Dedifferentiated amniotic fluid mesenchymal stem cell (primary cell): ENCODE measurements at regions not wholly inside any gene's neighbourhood (a gene's known extent, or its start where the extent isn't known, plus 50 kb on each side); places are given as distances from the start of the nearest gene placed in this dataset.
"Not testable (repeated sequence)": the region's sequence is repeated elsewhere in the genome, so short reads cannot be mapped to it uniquely, and the experiment has no call there.

Experiments used
- DNase-seq: peaks from one replicate; pipeline ENCODE4 v3.0.0-alpha.2; 2016; ENCODE audit errors: extremely low spot score

DNA sequence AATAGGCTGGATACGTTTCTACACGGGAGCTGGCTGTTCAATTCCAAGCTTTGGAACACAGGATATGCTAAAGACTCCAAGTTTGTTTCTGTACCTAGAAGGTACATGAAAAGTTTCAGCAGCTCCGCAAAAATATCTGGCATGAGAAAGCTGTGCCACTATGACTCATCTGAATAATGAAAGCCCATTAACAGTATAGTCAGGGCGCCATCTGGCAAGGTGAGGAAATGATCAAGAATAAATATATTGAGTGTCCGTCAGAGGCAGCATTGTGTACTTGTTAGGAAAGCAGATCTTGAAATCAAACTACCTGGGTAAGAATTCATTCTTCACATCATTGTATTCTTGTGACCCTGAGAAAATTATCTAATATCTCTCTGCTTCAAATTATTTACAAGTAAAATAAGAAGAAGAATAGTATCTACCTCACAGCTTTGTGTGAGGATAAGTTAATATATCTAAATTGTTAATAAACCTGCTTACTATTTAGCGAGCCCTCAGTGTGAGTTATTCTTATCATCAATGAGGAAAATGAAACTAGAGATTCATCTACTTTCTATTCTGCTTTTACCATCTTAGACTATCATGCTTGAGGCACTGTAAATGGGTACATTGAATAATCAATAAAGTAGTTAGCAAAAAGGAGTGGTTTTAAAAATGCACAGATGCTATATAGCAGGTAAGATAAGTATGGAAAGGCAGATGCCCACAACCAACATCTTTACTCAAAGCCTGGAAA, 53.5 kb downstream of the FSCB start:
- DNase-seq, result no peak

DNA sequence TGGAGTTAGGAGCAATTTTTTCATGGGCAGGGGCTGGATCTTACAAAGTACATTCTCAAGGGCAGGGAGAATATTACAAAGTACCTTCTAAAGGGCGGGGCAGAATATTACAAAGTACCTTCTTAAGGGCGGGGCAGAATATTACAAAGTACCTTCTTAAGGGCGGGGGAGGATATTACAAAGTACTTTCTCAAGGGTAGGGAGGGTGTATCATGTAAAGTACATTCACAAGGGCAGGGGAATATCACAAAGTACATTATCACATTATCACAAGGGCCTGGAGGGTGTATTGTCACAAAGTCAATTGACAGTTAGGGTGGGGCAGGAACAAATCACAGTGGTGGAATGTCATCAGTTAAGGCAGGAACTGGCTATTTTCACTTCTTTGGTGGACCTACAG, 56.9 kb downstream of the FSCB start:
- DNase-seq, result not testable (repeated sequence)

DNA sequence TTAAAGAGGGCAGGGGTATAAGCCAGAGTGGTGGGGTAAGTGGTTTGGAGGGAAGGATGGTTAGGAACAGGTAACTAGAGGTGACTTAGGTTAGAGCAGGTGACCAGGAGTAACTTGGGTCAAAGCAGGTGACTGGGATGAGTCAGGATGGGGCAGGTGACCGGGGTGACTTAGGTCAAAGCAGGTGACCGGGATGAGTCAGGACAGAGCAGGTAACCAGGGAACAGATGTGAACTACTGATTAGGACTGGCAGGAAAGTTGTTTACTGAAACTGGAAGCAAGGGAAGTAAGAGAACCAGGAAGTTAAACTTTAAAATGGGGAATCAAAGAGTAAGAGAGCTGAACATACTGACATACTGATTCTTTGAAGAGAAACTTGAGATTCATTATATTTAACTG, 57.4 kb downstream of the FSCB start:
- DNase-seq, result no peak

- no peak for DNase-seq
Measured at GRCh38 chr14:44448951-44449358, 58.1 kb downstream of the FSCB start.

GRCh38 chr14:44446965-44447364, 60.1 kb downstream of the FSCB start:
- no peak for DNase-seq

- no peak for DNase-seq
Measured at GRCh38 chr14:44444454-44444853, 62.6 kb downstream of the FSCB start.

DNA sequence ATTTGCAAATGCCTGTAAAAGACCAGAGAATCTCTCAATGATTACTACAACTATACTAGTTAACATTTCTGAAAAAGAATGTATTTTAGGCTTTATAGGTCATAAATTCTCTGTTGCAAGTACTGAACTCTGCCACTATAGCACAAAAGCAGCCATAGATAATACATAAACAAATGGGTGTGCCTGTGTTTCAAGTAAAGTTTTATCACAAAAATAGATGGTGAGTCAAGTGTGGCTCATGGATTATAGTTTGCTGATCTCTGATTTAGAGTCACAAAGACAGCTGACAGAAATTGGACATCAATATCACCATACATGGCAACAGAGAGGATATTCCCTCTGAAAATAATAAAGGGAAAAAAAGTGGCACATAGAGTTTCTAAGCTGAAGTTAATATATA, 68.1 kb downstream of the FSCB start:
- DNase-seq, result no peak

- no peak for DNase-seq
Measured at GRCh38 chr14:44438221-44438620, 68.9 kb downstream of the FSCB start.

DNA sequence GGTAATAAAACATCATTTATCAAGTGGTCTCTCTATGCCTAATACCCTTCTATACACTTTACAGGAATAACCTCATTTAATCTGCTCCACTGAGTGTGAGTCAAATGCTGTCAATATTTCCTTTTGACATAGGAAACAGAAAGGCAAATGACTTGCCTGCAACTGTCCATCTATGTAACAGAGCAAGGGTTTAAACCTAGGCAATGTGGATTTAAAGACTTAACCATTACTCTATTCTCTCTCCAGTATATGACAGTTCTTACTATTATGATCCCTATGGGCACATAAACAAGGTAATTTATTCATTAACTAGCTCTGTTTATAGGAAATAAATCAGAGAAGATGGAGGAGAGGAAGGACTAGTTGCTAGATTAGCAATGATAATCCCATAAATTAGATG, 70.6 kb downstream of the FSCB start:
- DNase-seq, result no peak

DNA sequence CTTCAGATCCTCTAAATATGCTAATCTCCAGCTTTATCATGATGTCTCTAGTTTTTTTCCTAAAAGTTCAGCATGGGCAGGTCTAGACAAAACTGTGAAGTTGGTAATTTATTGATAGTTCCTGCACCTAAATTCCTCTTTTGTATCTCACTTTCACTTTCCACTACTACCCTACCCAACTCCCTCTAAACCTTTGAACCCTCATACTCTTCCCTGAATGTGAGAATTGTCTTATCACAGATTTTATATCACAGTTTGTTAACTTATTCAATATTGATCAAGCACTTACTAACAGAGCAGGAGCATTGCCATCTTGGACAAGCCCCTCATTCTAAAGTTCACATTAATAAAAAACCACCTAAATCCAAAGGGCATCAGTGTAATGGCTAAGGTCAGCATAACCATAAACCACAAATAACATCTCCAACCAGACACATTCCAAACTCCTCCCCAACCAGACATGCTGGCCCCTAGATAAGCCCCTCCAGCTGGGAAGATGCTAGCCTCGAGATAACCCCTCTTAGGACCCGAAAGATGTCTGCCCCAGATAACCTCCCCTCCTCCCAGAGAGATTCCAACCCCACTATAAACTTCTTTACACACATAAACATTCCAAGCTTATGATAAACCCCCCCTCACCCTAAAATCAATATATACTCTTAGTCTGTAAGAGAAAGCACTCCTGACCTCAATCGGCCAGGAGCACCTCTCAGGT, 78.7 kb downstream of the FSCB start:
- DNase-seq, result no peak

DNA sequence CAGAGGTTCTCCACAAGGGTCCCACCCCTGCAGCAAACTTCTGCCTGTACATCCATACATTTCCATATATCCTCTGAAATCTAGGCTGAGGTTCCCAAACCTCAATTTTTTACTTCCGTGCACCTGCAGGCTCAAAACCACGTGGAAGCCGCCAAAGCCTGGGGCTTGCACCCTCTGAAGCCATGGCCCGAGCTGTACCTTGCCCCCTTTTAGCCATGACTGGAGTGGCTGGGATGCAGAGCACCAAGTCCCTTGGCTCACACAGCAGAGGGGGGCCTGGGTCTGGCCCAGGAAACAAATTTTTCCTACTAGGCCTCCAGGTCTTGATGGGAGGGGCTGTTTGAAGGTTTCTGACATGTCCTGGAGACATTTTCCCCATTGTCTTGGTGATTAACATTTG, 84.4 kb downstream of the FSCB start:
- DNase-seq, result no peak

- no peak for DNase-seq
Measured at GRCh38 chr14:44420226-44420625, 86.9 kb downstream of the FSCB start.

- DNase-seq, result no peak
Measured at GRCh38 chr14:44418856-44419255, 88.2 kb downstream of the FSCB start.

DNA sequence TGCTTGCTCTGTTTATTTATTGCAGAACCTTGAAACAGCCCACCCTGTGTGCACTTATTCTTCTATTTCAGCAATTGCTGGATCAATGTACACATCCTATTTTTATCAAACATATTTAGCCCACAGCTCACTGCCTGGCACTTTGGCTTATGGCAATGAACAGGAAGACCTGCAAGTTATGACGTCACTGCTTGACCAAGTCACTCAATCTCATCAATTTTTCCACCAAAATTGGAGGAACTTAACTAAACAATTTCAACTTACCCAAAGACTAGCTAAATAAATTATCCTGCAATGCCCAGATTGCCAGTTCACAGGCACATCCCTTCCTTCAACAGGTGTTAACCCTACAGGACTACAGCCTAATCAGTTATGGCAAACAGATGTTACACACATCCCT, 89.3 kb downstream of the FSCB start:
- DNase-seq, result no peak

DNA sequence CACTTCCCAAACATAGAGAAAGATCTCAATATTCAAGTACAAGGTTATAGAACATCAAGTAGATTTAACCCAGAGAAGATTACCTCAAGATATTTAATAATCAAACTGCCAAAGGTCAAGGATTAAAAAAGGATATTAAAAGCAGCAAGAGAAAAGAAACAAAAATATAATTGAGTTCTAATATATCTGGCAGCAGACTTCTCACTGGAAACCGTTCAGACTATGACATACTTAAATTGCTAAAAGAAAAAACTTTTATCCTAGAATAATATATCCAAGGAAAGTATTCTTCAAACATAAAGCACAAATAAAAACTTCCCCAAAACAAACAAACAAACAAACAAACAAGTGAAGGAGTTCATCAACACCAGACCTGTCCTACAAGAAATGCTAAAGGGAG, 92.4 kb downstream of the FSCB start:
- no peak for DNase-seq

DNA sequence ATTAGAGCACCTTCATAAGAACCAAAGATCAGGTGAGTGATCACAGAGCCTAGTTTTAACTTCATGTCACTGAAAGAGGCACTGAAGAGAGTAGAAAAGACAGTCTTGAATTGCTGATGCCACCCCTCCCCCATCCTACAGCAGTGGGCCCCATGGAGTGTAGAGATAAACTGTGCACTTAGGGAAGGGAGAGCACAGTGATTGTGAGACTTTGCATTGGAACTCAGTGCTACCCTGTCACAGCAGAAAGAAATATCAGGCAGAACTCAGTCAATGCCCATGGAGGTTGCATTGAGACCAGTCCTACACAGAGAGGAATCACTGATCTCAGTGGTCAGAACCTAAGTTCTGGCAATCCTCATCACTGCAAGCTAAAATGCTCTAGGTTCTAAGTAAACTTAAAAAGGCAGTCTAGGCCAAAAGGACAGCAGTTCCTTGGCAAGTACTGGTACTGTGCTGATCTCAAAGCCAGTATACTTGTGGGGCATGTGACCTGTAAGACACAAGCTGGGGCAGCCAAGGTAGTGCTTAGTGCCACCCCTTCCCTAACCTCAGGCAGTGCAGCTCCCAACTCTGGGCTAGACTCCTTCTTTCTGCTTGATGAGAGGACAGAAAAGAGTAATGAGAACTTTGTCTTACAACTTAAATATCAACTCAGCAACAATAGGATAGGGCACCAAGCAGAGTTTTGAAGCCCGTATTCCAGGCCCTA, 94.1 kb downstream of the FSCB start:
- no peak for DNase-seq

DNA sequence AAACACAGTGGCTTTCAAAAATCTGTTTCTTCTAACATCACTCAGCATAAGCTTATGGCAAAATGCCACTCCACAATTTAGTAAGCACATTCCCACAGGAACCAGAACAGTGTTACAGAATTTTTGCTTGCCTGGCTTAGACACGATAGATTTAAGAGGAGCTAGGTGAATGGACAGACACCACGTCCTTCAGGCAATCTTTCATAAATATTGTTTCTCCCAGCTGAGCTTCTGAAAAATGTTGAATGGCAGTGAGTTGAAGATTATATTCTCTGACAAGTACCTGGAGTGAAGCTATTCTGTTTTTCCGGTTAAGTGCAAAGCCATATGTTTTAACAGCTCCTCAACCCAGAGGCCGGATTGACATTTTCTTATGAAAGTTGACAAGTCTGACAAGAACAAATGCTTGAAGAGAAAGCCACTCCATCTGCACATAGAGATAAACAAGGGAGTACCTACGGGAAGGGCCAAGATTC, 102.0 kb downstream of the FSCB start:
- DNase-seq, result no peak

- no peak for DNase-seq
Measured at GRCh38 chr14:44404599-44404998, 102.5 kb downstream of the FSCB start.

DNA sequence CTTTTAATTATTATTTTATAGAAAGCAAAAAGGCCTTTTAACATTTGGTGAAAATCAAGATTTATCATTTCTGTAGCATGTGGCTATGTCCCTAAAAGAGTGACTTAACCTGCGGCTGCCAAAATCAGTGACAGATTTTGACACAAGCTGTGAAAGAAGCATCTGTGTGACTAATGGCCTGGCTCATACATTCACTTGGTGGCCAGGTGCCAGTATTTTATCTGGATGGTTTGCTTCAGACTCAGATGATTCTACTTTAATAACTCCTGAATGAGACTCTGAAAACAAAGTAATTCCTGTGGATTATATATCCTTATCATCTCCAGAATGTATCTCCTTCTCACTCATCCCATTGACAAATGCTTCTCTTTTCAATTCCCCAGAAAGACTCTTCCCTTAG, 103.0 kb downstream of the FSCB start:
- no peak for DNase-seq

- no peak for DNase-seq
Measured at GRCh38 chr14:44403193-44403592, 103.9 kb downstream of the FSCB start.

DNA sequence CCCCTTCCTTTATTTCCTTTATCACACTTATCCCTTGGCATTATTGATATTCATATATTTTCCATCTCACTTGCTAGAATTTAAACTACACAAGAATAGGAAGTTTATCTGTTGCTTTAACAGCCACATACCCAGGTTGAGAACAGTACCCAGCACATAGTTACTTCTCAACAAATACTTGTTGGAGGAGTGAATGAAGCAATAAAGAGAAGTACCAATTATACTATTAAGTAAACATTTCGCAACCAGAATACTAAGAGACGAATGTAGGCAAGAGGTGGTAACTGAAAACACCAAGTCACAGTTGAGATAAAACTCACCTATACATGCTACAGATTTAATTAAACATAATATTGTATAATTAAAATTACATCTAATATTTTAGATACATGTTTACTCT, 110.9 kb downstream of the FSCB start:
- no peak for DNase-seq

GRCh38 chr14:44392984-44393383, 114.1 kb downstream of the FSCB start:
- DNase-seq, result no peak

DNA sequence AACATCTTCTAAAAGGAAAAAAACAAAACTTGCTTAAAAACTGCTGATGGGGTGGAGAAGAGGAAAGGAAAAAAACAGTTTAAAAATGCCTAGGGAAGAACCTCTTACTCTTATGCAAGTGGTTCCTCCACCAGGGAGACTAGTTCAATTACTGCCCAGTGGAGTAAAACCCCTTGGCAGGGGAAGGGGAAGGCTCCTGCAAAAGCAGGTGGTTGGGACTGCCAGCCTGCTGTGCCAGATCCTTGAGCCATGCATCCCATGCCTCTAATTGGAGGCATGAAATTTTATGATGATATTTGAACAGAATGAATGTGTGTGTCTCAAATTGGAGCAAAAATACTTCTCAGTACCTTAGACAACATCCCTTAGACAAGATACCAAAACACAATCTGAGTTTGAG, 118.8 kb downstream of the FSCB start:
- no peak for DNase-seq
